NCI-H524 (cell line): ENCODE measurements at regions not wholly inside any gene's neighbourhood (a gene's known extent, or its start where the extent isn't known, plus 50 kb on each side); places are given as distances from the start of the nearest gene placed in this dataset.

Experiments
- DNase-seq, 2 experiments: peaks; one replicate each; lab custom pipeline; 2025; lab: John Stamatoyannopoulos, UW

- no peak for DNase-seq
Measured at GRCh38 chr18:5091741-5092140, 105.3 kb downstream of the AKAIN1 start.

- DNase-seq, result no peak
Measured at GRCh38 chr18:5075297-5075696, 121.8 kb downstream of the AKAIN1 start.

- DNase-seq, result peak; percentile 30 to 73
Measured at GRCh38 chr18:5073026-5073944, 123.8 kb downstream of the AKAIN1 start.

GRCh38 chr18:5068851-5069250, 128.2 kb downstream of the AKAIN1 start:
- no peak for DNase-seq

- peak in 1 of 2 experiments; percentile 9 for DNase-seq
Measured at GRCh38 chr18:5066380-5066977, 130.6 kb downstream of the AKAIN1 start.

- no peak for DNase-seq
Measured at GRCh38 chr18:5065615-5066014, 131.4 kb downstream of the AKAIN1 start.

- DNase-seq, result no peak
Measured at GRCh38 chr18:5064841-5065370, 132.2 kb downstream of the AKAIN1 start.

GRCh38 chr18:5061785-5062184, 135.3 kb downstream of the AKAIN1 start:
- DNase-seq, result no peak

GRCh38 chr18:5060543-5060942, 136.5 kb downstream of the AKAIN1 start:
- DNase-seq, result no peak

- DNase-seq, result peak in 1 of 2 experiments; percentile 83
Measured at GRCh38 chr18:5059696-5060032, 137.4 kb downstream of the AKAIN1 start.

GRCh38 chr18:5058768-5059695, 138.0 kb downstream of the AKAIN1 start:
- peak; percentile 54 to 60 for DNase-seq

- DNase-seq, result peak; percentile 79 to 95
Measured at GRCh38 chr18:5057386-5058348, 139.4 kb downstream of the AKAIN1 start.

- peak in 1 of 2 experiments; percentile 7 for DNase-seq
Measured at GRCh38 chr18:5052491-5052890, 144.6 kb downstream of the AKAIN1 start.

- DNase-seq, result no peak
Measured at GRCh38 chr18:5051207-5051606, 145.8 kb downstream of the AKAIN1 start.

- no peak for DNase-seq
Measured at GRCh38 chr18:5049124-5049523, 147.9 kb downstream of the AKAIN1 start.

GRCh38 chr18:5040476-5040875, 156.6 kb downstream of the AKAIN1 start:
- DNase-seq, result no peak

- DNase-seq, result peak in 1 of 2 experiments; percentile 29
Measured at GRCh38 chr18:5036523-5036922, 160.5 kb downstream of the AKAIN1 start.

- no peak for DNase-seq
Measured at GRCh38 chr18:5031216-5031615, 165.8 kb downstream of the AKAIN1 start.

- DNase-seq, result peak; percentile 62 to 84
Measured at GRCh38 chr18:5030636-5031035, 166.4 kb downstream of the AKAIN1 start.

GRCh38 chr18:5029592-5029991, 167.5 kb downstream of the AKAIN1 start:
- peak in 1 of 2 experiments; percentile 20 for DNase-seq

GRCh38 chr18:5024741-5025140, 172.3 kb downstream of the AKAIN1 start:
- no peak for DNase-seq
